HepG2 (cell line): ENCODE measurements at regions not wholly inside any gene's neighbourhood (a gene's known extent, or its start where the extent isn't known, plus 50 kb on each side); places are given as distances from the start of the nearest gene placed in this dataset.

ENCODE experiments used
- ATAC-seq: fragments of 200-7000 bp; cut with Tn5 transposase; 3 replicates; pipeline ENCODE4 v1.9.1; 2020; ENCODE audit warnings: mild to moderate bottlenecking, moderate library complexity
- BruUV-seq: library from RNA; stranded (reverse); fragments of 400-500 nt; replicated peaks from 2 replicates; lab custom pipeline; 2021; lab: Mats Ljungman, UMichigan
- CTCF ChIA-PET: fragments of 300-600 bp; formaldehyde crosslinking; extraction: SDS; loops from one replicate; lab custom pipeline; 2021; ENCODE audit warnings: low total read pairs, inconsistent platforms, low intra/inter-chr PET ratio; lab: Yijun Ruan, JAX
- POLR2A ChIA-PET: fragments of 350-600 bp; sonication (Branson Sonifier 250); formaldehyde crosslinking; loops from one replicate; lab custom pipeline; 2020; ENCODE audit warnings: antibody characterized with exemption, inconsistent platforms; lab: Yijun Ruan, JAX
- DNase-seq: peaks from one replicate; pipeline ENCODE4 v3.0.0-alpha.2; 2015; ENCODE audit warnings: low spot score
- FAIRE-seq: peaks from 3 replicates; lab custom pipeline; 2011; peaks lifted over from hg19 to GRCh38; lab: Jason Lieb, UNC
- H2AFZ ChIP-seq: one replicate; pipeline ENCODE4 v1.6.1; 2011; ENCODE audit warnings: low read length, inconsistent platforms
- H3K27ac ChIP-seq: fragments of 300-600 bp; 3 replicates; pipeline ENCODE4 v1.8.0; 2011; ENCODE audit warnings: mixed run types, mild to moderate bottlenecking, mixed read lengths, low read length, inconsistent platforms; ENCODE audit not compliant: insufficient read depth; ENCODE audit errors: extremely low read length
- H3K27me3 ChIP-seq, 2 experiments: fragments of 200-600 bp in 1 of 2; 2 replicates in 1 of 2; 3 replicates in 1 of 2; pipeline versions ENCODE4 v1.6.0 to v1.8.0; 2011; ENCODE audit warnings: low read length in 2 of 2, mild to moderate bottlenecking in 2 of 2, moderate library complexity in 2 of 2, inconsistent platforms in 1 of 2; ENCODE audit not compliant: insufficient read depth in 2 of 2, control insufficient read depth in 1 of 2
- H3K36me3 ChIP-seq, 2 experiments: fragments of 200-600 bp in 1 of 2; replicated peaks in 1 of 2; 2 replicates in 1 of 2; 3 replicates in 1 of 2; pipeline versions ENCODE4 v1.5.1 to v1.8.0; 2011; ENCODE audit warnings: low read length in 2 of 2, inconsistent platforms in 1 of 2; ENCODE audit not compliant: insufficient read depth in 2 of 2, control insufficient read depth in 1 of 2
- H3K4me1 ChIP-seq: 2 replicates; pipeline ENCODE4 v1.5.1; 2012; ENCODE audit warnings: low read length, inconsistent platforms; ENCODE audit not compliant: insufficient read depth
- H3K4me2 ChIP-seq: 2 replicates; pipeline ENCODE4 v1.6.0; 2011; ENCODE audit warnings: low read depth, low read length, inconsistent platforms
- H3K4me3 ChIP-seq, 3 experiments: fragments of 200-600 bp in 1 of 3; sonication (generic), shearing (Covaris generic) in 1 of 3; replicated peaks in 1 of 3; 2 replicates each; pipeline ENCODE4 v1.5.1; 2011 to 2016; ENCODE audit warnings: low read length in 3 of 3, inconsistent platforms in 2 of 3, low read depth in 2 of 3, mild to moderate bottlenecking in 2 of 3, control low read depth in 1 of 3, mixed read lengths in 1 of 3; ENCODE audit not compliant: insufficient read depth in 1 of 3
- H3K79me2 ChIP-seq: one replicate; pipeline ENCODE4 v1.6.1; 2011; ENCODE audit warnings: low read length, inconsistent platforms; ENCODE audit not compliant: insufficient read depth
- H3K9ac ChIP-seq: 2 replicates; pipeline ENCODE4 v1.6.0; 2011; ENCODE audit warnings: mild to moderate bottlenecking, low read depth, low read length, inconsistent platforms; ENCODE audit not compliant: insufficient read depth
- H3K9me3 ChIP-seq: 2 replicates; pipeline ENCODE4 v1.5.1; 2012; ENCODE audit warnings: mild to moderate bottlenecking, low read length
- H4K20me1 ChIP-seq: 2 replicates; pipeline ENCODE4 v1.6.0; 2011; ENCODE audit warnings: inconsistent platforms, mild to moderate bottlenecking, low read length, moderate library complexity; ENCODE audit not compliant: insufficient read depth
- ADNP ChIP-seq: sonication (generic); formaldehyde crosslinking; IDR thresholded peaks from 2 replicates; pipeline ENCODE4 v1.4.0; 2020; ENCODE audit warnings: missing genetic modification reagents
- ATF6 ChIP-seq: sonication (generic); formaldehyde crosslinking; conservative IDR thresholded peaks from 2 replicates; pipeline ENCODE4 v1.4.0; 2020; ENCODE audit warnings: missing genetic modification reagents
- GABPA ChIP-seq, 2 experiments: IDR thresholded peaks; 2 replicates each; pipeline ENCODE4 v1.6.1; 2011 to 2016; ENCODE audit warnings: low read depth in 2 of 2, low read length in 1 of 2, missing biosample characterization in 1 of 2, missing genetic modification characterization in 1 of 2
- JARID2 ChIP-seq: sonication (generic); formaldehyde crosslinking; IDR thresholded peaks from 2 replicates; pipeline ENCODE4 v1.8.1; 2023; ENCODE audit warnings: missing genetic modification reagents, inconsistent platforms; ENCODE audit not compliant: insufficient replicate concordance
- MTF2 ChIP-seq: sonication (generic); formaldehyde crosslinking; IDR thresholded peaks from 2 replicates; pipeline ENCODE4 v1.5.0; 2020; ENCODE audit warnings: missing genetic modification reagents, borderline replicate concordance
- SALL2 ChIP-seq: sonication (generic); formaldehyde crosslinking; IDR thresholded peaks from 2 replicates; pipeline ENCODE4 v1.8.1; 2023; ENCODE audit warnings: mild to moderate bottlenecking, missing genetic modification reagents, inconsistent platforms
- U2AF1 ChIP-seq: fragments of 200-400 bp; formaldehyde crosslinking; optimal IDR thresholded peaks from 2 replicates; pipeline ENCODE3; 2017; ENCODE audit warnings: mild to moderate bottlenecking, low read depth, low read length
- ZBTB46 ChIP-seq: sonication (generic); formaldehyde crosslinking; IDR thresholded peaks from 2 replicates; pipeline ENCODE4 v1.4.0; 2020; ENCODE audit warnings: mild to moderate bottlenecking, missing genetic modification reagents, borderline replicate concordance
- ZHX2 ChIP-seq, 2 experiments: sonication (generic) in 1 of 2; formaldehyde crosslinking in 1 of 2; IDR thresholded peaks; 2 replicates each; pipeline versions ENCODE4 v1.6.1 to v1.9.0; 2014 to 2022; ENCODE audit warnings: antibody characterized with exemption in 1 of 2, borderline replicate concordance in 1 of 2, inconsistent platforms in 1 of 2, low read depth in 1 of 2, missing genetic modification reagents in 1 of 2
- ZNF121 ChIP-seq: sonication (generic); formaldehyde crosslinking; IDR thresholded peaks from 2 replicates; pipeline ENCODE4 v1.5.0; 2020; ENCODE audit warnings: mild to moderate bottlenecking, missing genetic modification reagents
- ZNF263 ChIP-seq: sonication (generic); formaldehyde crosslinking; IDR thresholded peaks from 2 replicates; pipeline ENCODE4 v1.4.0; 2020; ENCODE audit warnings: missing genetic modification reagents
- ZNF383 ChIP-seq: sonication (generic); formaldehyde crosslinking; IDR thresholded peaks from 2 replicates; pipeline ENCODE4 v1.4.0; 2020; ENCODE audit warnings: missing genetic modification reagents, mild to moderate bottlenecking, borderline replicate concordance
- ZSCAN25 ChIP-seq: sonication (generic); formaldehyde crosslinking; IDR thresholded peaks from 2 replicates; pipeline ENCODE4 v1.8.0; 2022; ENCODE audit warnings: mild to moderate bottlenecking, missing genetic modification reagents
- WGBS: methylation state at CpG from one replicate; pipeline ENCODE4 v1.1.6; 2017; ENCODE audit warnings: low lambda C conversion rate; 5-methylcytosine and 5-hydroxymethylcytosine counted together
- in situ Hi-C: cut with HindIII; loops from 2 replicates; pipeline ENCODE4 v1.10.0; 2017; ENCODE audit warnings: low pct_unique_long_range_greater_than_20kb; ENCODE audit not compliant: extremely low pct_ligation_motif_present
- intact Hi-C: fragments of 100-400 bp; cut with micrococcal nuclease; formaldehyde crosslinking; loops from one replicate; pipeline ENCODE4 v1.10.0; 2022; ENCODE audit not compliant: unreplicated experiment

GRCh38 chr2:16175247-16175825 is 235.0 kb downstream of the MYCN start (continued):
- no peak for TF ChIP-seq ZBTB46 (CRISPR knock-in tag)
- no peak for TF ChIP-seq U2AF1

GRCh38 chr2:16174693-16175045 is 234.3 kb downstream of the MYCN start:
- Histone ChIP-seq H4K20me1 (no peaks in the 10 kb centered on the region), H2AFZ (no peak overlapping the region), H3K9me3 (no peaks in the 10 kb centered on the region), H3K79me2 (no peaks in the 10 kb centered on the region), H3K9ac (no peak overlapping the region), H3K4me1 (no peaks in the 10 kb centered on the region), H3K4me3 (no peak overlapping the region), H3K4me2 (no peak overlapping the region), H3K36me3 (no peaks in the 10 kb centered on the region), H3K27me3 (peaks cover 0 to 8% of the 10 kb centered on the region in 2 experiments; a peak in 1 of 5 replicates), H3K27ac (no peak overlapping the region)
- no peak for DNase-seq
- intact Hi-C loops = no loop called here
- ATAC-seq = no peak
- no peak for FAIRE-seq
- BruUV-seq = no TSS peak
- POLR2A ChIA-PET = no interaction called here
- in situ Hi-C loops = no loop called here
- CTCF ChIA-PET = no interaction called here
- WGBS = 38% methylated on average over 3 of the region's 3 CpGs
- TF ChIP-seq JARID2 (CRISPR knock-in tag) = no peak
- TF ChIP-seq ZNF263 (CRISPR knock-in tag) = no peak
- TF ChIP-seq ADNP = no peak
- no peak for TF ChIP-seq ATF6
- no peak for TF ChIP-seq ZNF121 (CRISPR knock-in tag)
- TF ChIP-seq ZNF383 (CRISPR knock-in tag) = no peak
- no peak for TF ChIP-seq SALL2 (CRISPR knock-in tag)
- TF ChIP-seq MTF2 = no peak
- no peak for TF ChIP-seq ZSCAN25 (CRISPR knock-in tag)
- TF ChIP-seq GABPA (IDR thresholded peaks at IDR 0.05; ENCODE audit: low read depth, low read length) = no peak
- TF ChIP-seq GABPA (CRISPR knock-in tag; IDR thresholded peaks at IDR 0.05; ENCODE audit: low read depth) = no peak
- TF ChIP-seq ZHX2 (IDR thresholded peaks at IDR 0.05; ENCODE audit: low read depth) = no peak
- no peak for TF ChIP-seq ZHX2 (CRISPR knock-in tag; IDR thresholded peaks at IDR 0.05; ENCODE audit: borderline replicate concordance)
